HCT116 (cell line): ENCODE measurements at regions not wholly inside any gene's neighbourhood (a gene's known extent, or its start where the extent isn't known, plus 50 kb on each side); places are given as distances from the start of the nearest gene placed in this dataset.

Experiments
- ATAC-seq: fragments of 200-7000 bp; cut with Tn5 transposase; 2 replicates; pipeline ENCODE4 v1.9.1; 2020; ENCODE audit warnings: mild to moderate bottlenecking, moderate library complexity
- BruUV-seq: library from RNA; stranded (reverse); fragments of 400-500 nt; replicated peaks from 2 replicates; lab custom pipeline; 2021; lab: Mats Ljungman, UMichigan
- CTCF ChIA-PET: fragments of 300-600 bp; sonication (Branson Sonifier 250); formaldehyde crosslinking; loops from one replicate; lab custom pipeline; 2021; ENCODE audit warnings: antibody characterized with exemption; lab: Charles Lee
- POLR2A ChIA-PET: fragments of 300-600, 350-600 bp; sonication (Branson Sonifier 250); formaldehyde crosslinking; loops from one replicate; lab custom pipeline; 2021; ENCODE audit warnings: antibody characterized with exemption; lab: Charles Lee
- RAD21 ChIA-PET, 2 experiments: fragments of 300-600 bp; sonication (Branson Sonifier 250); formaldehyde crosslinking; loops; one replicate each; lab custom pipeline; 2023; ENCODE audit warnings: low total read pairs in 2 of 2; ENCODE audit not compliant: uncharacterized antibody in 2 of 2, unreplicated experiment in 2 of 2, low non-redundant PET in 1 of 2; lab: Charles Lee
- DNase-seq: peaks from one replicate; pipeline ENCODE4 v3.0.0-alpha.2; 2010; ENCODE audit warnings: low read depth, low spot score
- H2AFZ ChIP-seq: fragments of 200-600 bp; shearing (Covaris generic), sonication (generic); 2 replicates; pipeline ENCODE4 v1.6.1; 2017; ENCODE audit warnings: low read depth, mixed run types, mixed read lengths, antibody characterized with exemption, low read length; ENCODE audit not compliant: poor library complexity, severe bottlenecking
- H3K27ac ChIP-seq: 2 replicates; pipeline ENCODE4 v1.5.1; 2012; ENCODE audit warnings: low read depth, low read length
- H3K27me3 ChIP-seq: fragments of 200-600 bp; sonication (generic); 2 replicates; pipeline ENCODE4 v1.6.1; 2016; ENCODE audit warnings: mixed run types, low read length, mixed read lengths; ENCODE audit not compliant: insufficient read depth
- H3K36me3 ChIP-seq, 2 experiments: fragments of 200-500 bp in 1 of 2; fragments of 200-600 bp in 1 of 2; sonication (Bioruptor generic) in 1 of 2; sonication (generic) in 1 of 2; 2 replicates each; pipeline versions ENCODE4 v1.5.1 to v1.6.1; 2014 to 2016; ENCODE audit warnings: low read length in 2 of 2, inconsistent platforms in 1 of 2, mixed read lengths in 1 of 2, mixed run types in 1 of 2; ENCODE audit not compliant: insufficient read depth in 2 of 2, control insufficient read depth in 1 of 2
- H3K4me1 ChIP-seq, 2 experiments: fragments of 200-600 bp in 1 of 2; sonication (generic) in 1 of 2; 2 replicates each; pipeline versions ENCODE4 v1.5.1 to v1.6.1; 2012 to 2017; ENCODE audit warnings: low read length in 2 of 2, inconsistent platforms in 1 of 2, mild to moderate bottlenecking in 1 of 2, mixed read lengths in 1 of 2, mixed run types in 1 of 2, moderate library complexity in 1 of 2; ENCODE audit not compliant: insufficient read depth in 2 of 2, control insufficient read depth in 1 of 2
- H3K4me2 ChIP-seq: fragments of 200-600 bp; sonication (generic); 2 replicates; pipeline ENCODE4 v1.6.1; 2017; ENCODE audit warnings: mixed run types, low read length, mixed read lengths
- H3K4me3 ChIP-seq, 2 experiments: fragments of 200-600 bp in 1 of 2; sonication (generic) in 1 of 2; replicated peaks in 1 of 2; 2 replicates each; pipeline ENCODE4 v1.5.1; 2011 to 2016; ENCODE audit warnings: low read length in 2 of 2, control low read depth in 1 of 2, low read depth in 1 of 2, mild to moderate bottlenecking in 1 of 2, mixed read lengths in 1 of 2, mixed run types in 1 of 2
- H3K79me2 ChIP-seq: fragments of 200-600 bp; sonication (generic); 2 replicates; pipeline ENCODE4 v1.6.1; 2017; ENCODE audit warnings: mild to moderate bottlenecking, mixed run types, low read length, moderate library complexity, mixed read lengths; ENCODE audit not compliant: insufficient read depth
- H3K9ac ChIP-seq: fragments of 200-600 bp; sonication (generic); 2 replicates; pipeline ENCODE4 v1.6.1; 2016; ENCODE audit warnings: low read length, mixed read lengths
- H3K9me2 ChIP-seq: fragments of 200-600 bp; sonication (generic), shearing (Covaris generic); 2 replicates; pipeline ENCODE4 v1.6.1; 2017; ENCODE audit warnings: mixed run types, mild to moderate bottlenecking, moderate library complexity; ENCODE audit not compliant: insufficient read depth
- H3K9me3 ChIP-seq, 2 experiments: fragments of 200-500 bp in 1 of 2; fragments of 200-600 bp in 1 of 2; sonication (Bioruptor generic) in 1 of 2; sonication (generic) in 1 of 2; 2 replicates each; pipeline ENCODE4 v1.6.1; 2014 to 2017; ENCODE audit warnings: low read length in 2 of 2, mixed read lengths in 2 of 2, inconsistent platforms in 1 of 2, low read depth in 1 of 2, mild to moderate bottlenecking in 1 of 2, mixed run types in 1 of 2, moderate library complexity in 1 of 2; ENCODE audit not compliant: control insufficient read depth in 1 of 2, insufficient read depth in 1 of 2
- H4K20me1 ChIP-seq: fragments of 200-600 bp; sonication (generic), shearing (Covaris generic); 2 replicates; pipeline ENCODE4 v1.6.1; 2017; ENCODE audit warnings: mixed run types, mild to moderate bottlenecking, moderate library complexity; ENCODE audit not compliant: insufficient read depth
- ATF3 ChIP-seq: IDR thresholded peaks from 2 replicates; pipeline ENCODE4 v1.6.1; 2012
- CEBPB ChIP-seq: IDR thresholded peaks from 2 replicates; pipeline ENCODE4 v1.6.1; 2012; ENCODE audit warnings: low read depth
- CTCF ChIP-seq, 3 experiments: fragments of 200-600 bp in 1 of 3; sonication (generic) in 1 of 3; IDR thresholded peaks in 2 of 3; conservative IDR thresholded peaks in 1 of 3; 2 replicates each; pipeline ENCODE4 v1.5.1; 2012 to 2017; ENCODE audit warnings: low read depth in 2 of 3, low read length in 2 of 3, antibody characterized with exemption in 1 of 3, borderline replicate concordance in 1 of 3, control low read depth in 1 of 3, mild to moderate bottlenecking in 1 of 3, mixed read lengths in 1 of 3, mixed run types in 1 of 3, moderate library complexity in 1 of 3; ENCODE audit not compliant: insufficient read depth in 1 of 3
- EGR1 ChIP-seq: IDR thresholded peaks from 2 replicates; pipeline ENCODE4 v1.6.1; 2012; ENCODE audit warnings: low read depth
- ELF1 ChIP-seq: IDR thresholded peaks from 2 replicates; pipeline ENCODE4 v1.6.1; 2012; ENCODE audit warnings: low read depth, borderline replicate concordance
- EZH2 ChIP-seq: fragments of 200-600 bp; sonication (generic); IDR thresholded peaks from 2 replicates; pipeline ENCODE4 v1.6.1; 2017; ENCODE audit warnings: antibody characterized with exemption, mixed run types
- EZH2phosphoT487 ChIP-seq: fragments of 200-600 bp; IDR thresholded peaks from 2 replicates; pipeline ENCODE4 v1.6.1; 2018; ENCODE audit warnings: antibody characterized with exemption, borderline replicate concordance
- FOSL1 ChIP-seq: IDR thresholded peaks from 2 replicates; pipeline ENCODE4 v1.6.1; 2012; ENCODE audit warnings: low read depth
- JUND ChIP-seq: IDR thresholded peaks from 2 replicates; pipeline ENCODE4 v1.6.1; 2012
- POLR2A ChIP-seq: IDR thresholded peaks from 2 replicates; pipeline ENCODE4 v1.7.0; 2011; ENCODE audit warnings: borderline replicate concordance; ENCODE audit not compliant: insufficient read depth, insufficient read length; ENCODE audit errors: extremely low read depth
- POLR2AphosphoS5 ChIP-seq: IDR thresholded peaks from 2 replicates; pipeline ENCODE4 v1.6.1; 2011; ENCODE audit warnings: mild to moderate bottlenecking, low read depth, low read length, moderate library complexity
- RAD21 ChIP-seq: IDR thresholded peaks from 2 replicates; pipeline ENCODE4 v1.6.1; 2012; ENCODE audit warnings: low read depth, mild to moderate bottlenecking
- REST ChIP-seq: IDR thresholded peaks from 2 replicates; pipeline ENCODE4 v1.6.1; 2012; ENCODE audit warnings: low read depth
- SP1 ChIP-seq: IDR thresholded peaks from 2 replicates; pipeline ENCODE4 v1.6.1; 2012; ENCODE audit warnings: low read depth
- SRF ChIP-seq: IDR thresholded peaks from 2 replicates; pipeline ENCODE4 v1.6.1; 2012; ENCODE audit warnings: low read depth
- TCF7L2 ChIP-seq: IDR thresholded peaks from 2 replicates; pipeline ENCODE4 v1.7.0; 2011; ENCODE audit warnings: borderline replicate concordance, inconsistent platforms; ENCODE audit not compliant: insufficient read depth, insufficient read length; ENCODE audit errors: extremely low read depth
- YY1 ChIP-seq: IDR thresholded peaks from 2 replicates; pipeline ENCODE4 v1.6.1; 2011; ENCODE audit warnings: low read length, low read depth, moderate library complexity, mild to moderate bottlenecking; ENCODE audit not compliant: insufficient replicate concordance; ENCODE audit errors: extremely low read depth
- ZBTB33 ChIP-seq: IDR thresholded peaks from 2 replicates; pipeline ENCODE4 v1.6.1; 2011; ENCODE audit warnings: mild to moderate bottlenecking, low read length, moderate library complexity; ENCODE audit not compliant: insufficient replicate concordance; ENCODE audit errors: extremely low read depth
- intact Hi-C: fragments of 100-400 bp; cut with micrococcal nuclease; formaldehyde crosslinking; loops from 2 replicates; pipeline ENCODE4 v1.10.0; 2022

DNA sequence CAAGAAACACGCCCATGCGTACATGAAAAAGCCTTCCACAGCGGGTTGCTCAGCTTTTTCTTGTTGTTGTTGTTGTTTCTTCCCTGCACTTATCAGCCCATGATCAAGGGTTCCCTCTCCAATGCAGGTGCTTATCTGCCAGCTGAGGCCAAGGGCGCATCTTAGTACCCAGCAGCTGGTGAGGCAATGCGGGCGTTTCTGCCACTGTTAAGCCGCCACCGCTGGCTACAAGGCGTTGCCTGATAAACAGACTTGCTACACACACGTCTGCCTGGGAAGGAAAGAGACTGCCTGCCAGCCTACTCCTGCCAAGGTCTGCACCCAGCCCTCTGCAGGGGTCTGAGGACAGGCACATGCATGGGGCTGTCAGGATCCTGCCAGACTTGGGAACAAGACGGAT, 345.9 kb downstream of the BCL11B start:
- Histone ChIP-seq H3K36me3 (no peaks in the 10 kb centered on the region), H3K79me2 (no peaks in the 10 kb centered on the region), H2AFZ (no peak overlapping the region), H3K4me2 (no peak overlapping the region), H3K9ac (no peak overlapping the region), H3K4me3 (no peak overlapping the region), H3K27ac (no peak overlapping the region), H3K27me3 (peaks cover 21% of the 10 kb centered on the region), H4K20me1 (no peaks in the 10 kb centered on the region), H3K4me1 (no peaks in the 10 kb centered on the region), H3K9me3 (no peaks in the 10 kb centered on the region), H3K9me2 (no peaks in the 10 kb centered on the region)
- BruUV-seq, result no TSS peak
- ChIA-PET RAD21 (no interaction called here), CTCF (no interaction called here), POLR2A (no interaction called here)
- no peak for TF ChIP-seq JUND
- TF ChIP-seq REST, result no peak
- no peak for TF ChIP-seq CTCF (IDR thresholded peaks at IDR 0.05 in 2 of 3, conservative IDR thresholded peaks at IDR 0.05 in 1 of 3; ENCODE audit: borderline replicate concordance in 1 of 3, insufficient read depth in 1 of 3, low read depth in 2 of 3, low read length in 2 of 3)
- no peak for TF ChIP-seq RAD21
- no peak for TF ChIP-seq POLR2AphosphoS5
- TF ChIP-seq ELF1, result no peak
- TF ChIP-seq EZH2phosphoT487, result no peak
- TF ChIP-seq TCF7L2, result no peak
- no peak for TF ChIP-seq SRF
- no peak for TF ChIP-seq EZH2
- no peak for TF ChIP-seq EGR1
- no peak for TF ChIP-seq SP1
- TF ChIP-seq ATF3, result no peak
- TF ChIP-seq FOSL1, result no peak
- no peak for TF ChIP-seq POLR2A
- TF ChIP-seq CEBPB, result no peak
- no peak for TF ChIP-seq YY1
- no peak for TF ChIP-seq ZBTB33
- no peak for DNase-seq
- intact Hi-C loops, result no loop called here
- no peak for ATAC-seq
